ENCODE measurements at regions not wholly inside any gene's neighbourhood (a gene's known extent, or its start where the extent isn't known, plus 50 kb on each side); places are given as distances from the start of the nearest gene placed in this dataset.

- no peaks in the 10 kb centered on the region for H3K27me3 ChIP-seq
- TF ChIP-seq, protein P1, sequence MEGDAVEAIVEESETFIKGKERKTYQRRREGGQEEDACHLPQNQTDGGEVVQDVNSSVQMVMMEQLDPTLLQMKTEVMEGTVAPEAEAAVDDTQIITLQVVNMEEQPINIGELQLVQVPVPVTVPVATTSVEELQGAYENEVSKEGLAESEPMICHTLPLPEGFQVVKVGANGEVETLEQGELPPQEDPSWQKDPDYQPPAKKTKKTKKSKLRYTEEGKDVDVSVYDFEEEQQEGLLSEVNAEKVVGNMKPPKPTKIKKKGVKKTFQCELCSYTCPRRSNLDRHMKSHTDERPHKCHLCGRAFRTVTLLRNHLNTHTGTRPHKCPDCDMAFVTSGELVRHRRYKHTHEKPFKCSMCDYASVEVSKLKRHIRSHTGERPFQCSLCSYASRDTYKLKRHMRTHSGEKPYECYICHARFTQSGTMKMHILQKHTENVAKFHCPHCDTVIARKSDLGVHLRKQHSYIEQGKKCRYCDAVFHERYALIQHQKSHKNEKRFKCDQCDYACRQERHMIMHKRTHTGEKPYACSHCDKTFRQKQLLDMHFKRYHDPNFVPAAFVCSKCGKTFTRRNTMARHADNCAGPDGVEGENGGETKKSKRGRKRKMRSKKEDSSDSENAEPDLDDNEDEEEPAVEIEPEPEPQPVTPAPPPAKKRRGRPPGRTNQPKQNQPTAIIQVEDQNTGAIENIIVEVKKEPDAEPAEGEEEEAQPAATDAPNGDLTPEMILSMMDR (IDR thresholded peaks at IDR 0.05) = no peak
- TF ChIP-seq POLR2A (IDR thresholded peaks at IDR 0.05) = no peak
- H3K36me3 ChIP-seq = no peaks in the 10 kb centered on the region
- H3K9me3 ChIP-seq = no peaks in the 10 kb centered on the region
- DNase-seq = no peak
- H3K4me1 ChIP-seq = no peaks in the 10 kb centered on the region
- no peak overlapping the region for H3K4me3 ChIP-seq
- no peak overlapping the region for H3K27ac ChIP-seq
Observed at GRCh38 chr5:175116466-175117048, 327.4 kb downstream of the DRD1 start.

DNA sequence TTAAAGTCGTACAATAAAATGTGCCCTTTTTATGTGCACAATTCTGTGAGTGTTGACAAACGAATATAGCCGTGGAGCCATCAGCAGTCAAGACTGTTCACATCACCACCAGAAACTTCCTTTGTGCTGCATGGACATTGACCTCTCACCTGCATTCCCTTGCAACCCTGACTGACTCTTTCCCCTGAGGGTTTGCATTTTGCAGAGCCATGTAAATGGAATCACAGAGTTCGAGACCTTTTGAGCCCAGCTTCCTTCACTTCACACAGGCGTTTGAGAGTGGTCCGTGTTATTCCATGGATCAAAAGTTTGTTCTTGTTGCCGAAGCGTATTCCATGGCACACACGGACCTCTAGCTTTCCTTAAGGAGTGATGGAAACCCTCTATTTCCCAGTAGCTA is 328.2 kb downstream of the DRD1 start:
- H3K4me3 ChIP-seq = no peak overlapping the region
- no peaks in the 10 kb centered on the region for H3K9me3 ChIP-seq
- H3K4me1 ChIP-seq = no peaks in the 10 kb centered on the region
- TF ChIP-seq, protein P1 (IDR thresholded peaks at IDR 0.05) = no peak
- no peak for TF ChIP-seq POLR2A (IDR thresholded peaks at IDR 0.05)
- no peaks in the 10 kb centered on the region for H3K36me3 ChIP-seq
- no peak for DNase-seq
- no peak overlapping the region for H3K27ac ChIP-seq
- no peaks in the 10 kb centered on the region for H3K27me3 ChIP-seq

- Histone ChIP-seq H3K36me3 (no peaks in the 10 kb centered on the region), H3K4me3 (no peak overlapping the region), H3K27me3 (no peaks in the 10 kb centered on the region), H3K4me1 (no peaks in the 10 kb centered on the region), H3K9me3 (peaks cover 0 to 5% (median 0%) of the 10 kb centered on the region in 4 donors), H3K27ac (no peak overlapping the region)
- DNase-seq = no peak
- TF ChIP-seq POLR2A (IDR thresholded peaks at IDR 0.05) = no peak
- TF ChIP-seq, protein P1 (IDR thresholded peaks at IDR 0.05) = no peak
Observed at GRCh38 chr5:175113947-175114346, 330.0 kb downstream of the DRD1 start.

- no peak for DNase-seq
- Histone ChIP-seq H3K9me3 (peaks cover 0 to 5% (median 0%) of the 10 kb centered on the region in 4 donors), H3K27ac (no peak overlapping the region), H3K36me3 (no peaks in the 10 kb centered on the region), H3K27me3 (no peaks in the 10 kb centered on the region), H3K4me3 (no peak overlapping the region), H3K4me1 (no peaks in the 10 kb centered on the region)
- no peak for TF ChIP-seq POLR2A (IDR thresholded peaks at IDR 0.05)
- TF ChIP-seq, protein P1 (IDR thresholded peaks at IDR 0.05) = no peak
Observed at GRCh38 chr5:175109058-175109755, 334.8 kb downstream of the DRD1 start.

- H3K9me3 ChIP-seq = peaks cover 0 to 5% (median 0%) of the 10 kb centered on the region in 4 donors
Observed at GRCh38 chr5:175107865-175108264, 336.1 kb downstream of the DRD1 start.

More at GRCh38 chr5:175107865-175108264, 336.1 kb downstream of the DRD1 start:
- Histone ChIP-seq H3K27me3 (no peaks in the 10 kb centered on the region), H3K36me3 (no peaks in the 10 kb centered on the region), H3K4me3 (no peak overlapping the region), H3K27ac (no peak overlapping the region), H3K4me1 (no peaks in the 10 kb centered on the region)
- DNase-seq = no peak
- TF ChIP-seq POLR2A (IDR thresholded peaks at IDR 0.05) = no peak
- TF ChIP-seq, protein P1 (IDR thresholded peaks at IDR 0.05) = no peak

Data from Peyer's patch (tissue), 4 donors.